ENCODE measurements at regions not wholly inside any gene's neighbourhood (a gene's known extent, or its start where the extent isn't known, plus 50 kb on each side); places are given as distances from the start of the nearest gene placed in this dataset.

DNA sequence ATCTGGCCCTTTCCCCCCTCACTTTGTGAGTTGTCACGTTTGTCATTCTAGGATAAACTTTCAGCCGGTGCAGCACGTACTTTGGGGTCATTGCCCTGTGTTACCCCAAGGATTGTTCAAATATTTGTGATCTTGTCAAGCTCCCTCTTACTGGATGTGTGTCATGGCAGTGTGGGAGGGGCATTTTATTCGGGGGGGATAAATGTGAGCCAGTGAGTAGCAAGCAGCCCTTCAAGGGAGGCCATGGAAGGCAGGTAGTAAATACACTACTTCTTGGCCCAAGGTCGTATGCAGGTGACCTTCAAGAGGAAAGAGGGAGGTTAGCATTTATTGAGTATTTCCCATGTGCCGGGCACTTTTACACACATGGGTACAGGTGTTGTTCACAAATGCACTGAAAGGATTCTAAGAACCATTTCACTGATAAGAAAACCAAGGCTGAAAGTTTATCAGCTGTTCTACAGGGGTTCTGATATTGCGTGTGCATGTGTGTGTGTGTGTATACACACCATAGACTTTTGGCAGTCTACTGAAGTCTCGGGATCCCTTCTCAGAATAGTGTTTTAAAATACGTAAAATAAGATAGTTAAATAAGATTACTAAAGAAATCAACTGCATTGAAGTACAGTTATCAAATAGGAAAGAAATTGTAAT is 410.3 kb upstream of the TBX3 start:
- TF ChIP-seq POLR2A (IDR thresholded peaks at IDR 0.05; ENCODE audit: low read length) (no peak), GATA1 (IDR thresholded peaks at IDR 0.05; ENCODE audit: low read depth, low read length) (no peak)

Measured in erythroblast (primary cell).